ENCODE measurements at regions not wholly inside any gene's neighbourhood (a gene's known extent, or its start where the extent isn't known, plus 50 kb on each side); places are given as distances from the start of the nearest gene placed in this dataset.
A peak's percentile ranks its signal among the peaks of the same experiment; 100 is the strongest.
"Not testable (repeated sequence)": the region's sequence is repeated elsewhere in the genome, so short reads cannot be mapped to it uniquely, and the experiment has no call there.

DNA sequence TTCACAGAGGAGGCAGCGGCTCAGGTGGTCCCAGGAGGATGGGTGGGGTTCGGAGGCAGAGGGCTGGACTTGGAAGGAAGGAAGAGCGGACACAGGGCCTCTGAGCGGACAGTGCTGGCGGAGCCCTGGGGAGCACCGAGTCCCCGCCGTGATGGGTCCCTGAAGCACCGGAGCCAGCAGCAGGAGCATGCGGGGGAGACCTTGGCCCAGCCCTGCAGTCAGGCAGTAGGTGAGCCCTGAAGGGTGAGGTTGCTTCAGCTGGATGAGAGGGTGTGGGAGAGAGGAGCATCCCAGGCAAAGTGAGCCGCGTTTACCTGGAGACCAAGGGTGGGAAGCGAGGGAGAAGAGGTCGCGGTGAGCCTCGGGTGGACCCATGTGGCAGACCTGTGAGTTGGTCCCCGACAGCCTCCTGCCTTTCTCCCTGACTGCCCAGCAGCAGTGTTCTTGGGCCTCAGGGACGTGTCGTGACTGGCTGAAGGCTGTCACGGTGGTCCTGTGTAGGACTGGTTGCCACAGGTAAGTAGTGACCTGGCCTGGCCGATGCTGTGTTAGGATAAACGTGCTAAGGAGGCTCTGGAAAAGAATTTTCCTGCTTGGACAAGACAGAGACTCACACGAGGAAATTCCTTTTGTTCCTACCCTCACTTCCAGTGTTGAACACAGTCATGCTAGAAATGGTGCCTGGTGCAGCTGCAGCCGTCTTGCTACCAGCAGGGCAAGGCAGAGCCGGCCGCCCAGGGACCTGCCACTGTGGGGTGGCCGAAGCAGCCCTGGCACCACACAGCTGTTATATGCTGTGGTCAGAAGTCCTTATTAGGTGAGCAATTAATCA is 73.0 kb downstream of the RRM2 start:
- peak overlapping the region in 1 of 2 donors; percentile 81 for H3K27ac Mint-ChIP-seq
- no peaks in the 10 kb centered on the region for H3K27me3 Mint-ChIP-seq

GRCh38 chr2:10196110-10196892 is 73.8 kb downstream of the RRM2 start:
- no peak for DNase-seq
- peak; percentile 13 for ATAC-seq
- Mint-ChIP-seq H3K9me3 (no peaks in the 10 kb centered on the region), H3K4me1 (peaks cover 5% of the 10 kb centered on the region), H3K27ac (no peak overlapping the region), H3K27me3 (no peaks in the 10 kb centered on the region), H3K4me3 (no peak overlapping the region)

More for the DNA sequence above, 73.0 kb downstream of the RRM2 start:
- no peak for ATAC-seq
- no peak for DNase-seq
- no peak overlapping the region for H3K4me3 Mint-ChIP-seq
- peaks cover 2 to 4% of the 10 kb centered on the region in 2 donors for H3K9me3 Mint-ChIP-seq
- peaks cover 5% of the 10 kb centered on the region for H3K4me1 Mint-ChIP-seq

GRCh38 chr2:10196948-10197696 is 74.6 kb downstream of the RRM2 start:
- no peaks in the 10 kb centered on the region for H3K27me3 Mint-ChIP-seq

GRCh38 chr2:10197697-10198076 is 75.1 kb downstream of the RRM2 start:
- peak; percentile 22 for ATAC-seq
- Mint-ChIP-seq H3K4me1 (peaks cover 4% of the 10 kb centered on the region), H3K4me3 (no peak overlapping the region)

More at GRCh38 chr2:10196948-10197696, 74.6 kb downstream of the RRM2 start:
- Mint-ChIP-seq H3K4me1 (peaks cover 5% of the 10 kb centered on the region), H3K27ac (no peak overlapping the region), H3K4me3 (no peak overlapping the region), H3K9me3 (no peaks in the 10 kb centered on the region)
- ATAC-seq (peak; percentile 30), DNase-seq (no peak)

GRCh38 chr2:10198482-10198881 is 75.9 kb downstream of the RRM2 start:
- H3K9me3 Mint-ChIP-seq, H3K4me1 Mint-ChIP-seq, H3K4me3 Mint-ChIP-seq, DNase-seq, H3K27me3 Mint-ChIP-seq, ATAC-seq: not testable (repeated sequence)
- H3K27ac Mint-ChIP-seq = peak overlapping the region in 1 of 2 donors; percentile 50

More at GRCh38 chr2:10197697-10198076, 75.1 kb downstream of the RRM2 start:
- H3K27ac Mint-ChIP-seq = peak overlapping the region in 1 of 2 donors; percentile 27
- DNase-seq = no peak
- no peaks in the 10 kb centered on the region for H3K27me3 Mint-ChIP-seq
- no peaks in the 10 kb centered on the region for H3K9me3 Mint-ChIP-seq

DNA sequence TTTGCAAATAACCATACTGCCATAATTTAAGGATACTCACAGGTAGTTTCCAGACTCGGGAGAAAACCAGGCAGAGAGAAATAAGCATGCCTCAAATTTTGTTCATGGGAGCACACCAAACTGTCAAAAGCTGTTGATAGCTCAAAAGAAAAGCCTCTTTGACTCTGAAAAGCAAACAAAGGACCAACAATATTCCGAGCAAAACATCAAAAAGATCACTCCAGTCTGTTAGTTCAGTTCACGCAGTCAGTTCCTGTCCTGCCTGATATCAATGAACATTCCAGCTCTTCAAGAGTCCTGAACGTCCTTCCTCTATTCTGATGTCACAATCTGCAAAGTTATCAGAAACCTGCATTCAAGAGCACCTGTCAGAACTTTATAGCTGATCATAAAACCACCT is 78.7 kb downstream of the RRM2 start:
- Mint-ChIP-seq H3K4me1 (no peaks in the 10 kb centered on the region), H3K4me3 (no peak overlapping the region), H3K27ac (no peak overlapping the region), H3K27me3 (no peaks in the 10 kb centered on the region), H3K9me3 (no peaks in the 10 kb centered on the region)
- ATAC-seq = no peak
- no peak for DNase-seq

GRCh38 chr2:10202131-10202665 is 79.7 kb downstream of the RRM2 start:
- no peak overlapping the region for H3K27ac Mint-ChIP-seq
- ATAC-seq = no peak
- H3K9me3 Mint-ChIP-seq = no peaks in the 10 kb centered on the region
- no peaks in the 10 kb centered on the region for H3K27me3 Mint-ChIP-seq
- H3K4me3 Mint-ChIP-seq = no peak overlapping the region
- no peaks in the 10 kb centered on the region for H3K4me1 Mint-ChIP-seq
- no peak for DNase-seq

- H3K4me3 Mint-ChIP-seq = no peak overlapping the region
- H3K27ac Mint-ChIP-seq = peak overlapping the region in 1 of 2 donors; percentile 65
- H3K9me3 Mint-ChIP-seq = no peaks in the 10 kb centered on the region
- ATAC-seq (peak; percentile 40), DNase-seq (no peak)
- no peaks in the 10 kb centered on the region for H3K4me1 Mint-ChIP-seq
- no peaks in the 10 kb centered on the region for H3K27me3 Mint-ChIP-seq
Measured at GRCh38 chr2:10204326-10205161, 82.0 kb downstream of the RRM2 start.

DNA sequence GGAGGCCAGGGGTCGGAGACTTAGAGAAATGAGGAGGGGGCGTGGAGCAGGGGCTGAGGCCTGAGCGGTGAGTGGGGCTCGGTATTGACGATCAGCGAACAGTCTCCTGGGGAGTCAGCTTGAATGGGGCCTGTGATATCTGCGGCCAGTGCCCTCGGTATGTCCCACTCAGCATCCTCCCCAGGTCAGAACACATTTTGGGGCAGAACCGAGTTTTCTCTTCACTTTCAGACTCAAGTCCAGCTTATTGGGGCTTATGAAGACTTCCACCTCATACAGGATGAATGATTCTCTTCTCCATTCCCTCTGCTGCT is 82.6 kb downstream of the RRM2 start:
- no peak overlapping the region for H3K4me3 Mint-ChIP-seq
- H3K27me3 Mint-ChIP-seq = no peaks in the 10 kb centered on the region
- H3K27ac Mint-ChIP-seq = peak overlapping the region in 1 of 2 donors; percentile 65
- DNase-seq = no peak
- no peak for ATAC-seq
- no peaks in the 10 kb centered on the region for H3K4me1 Mint-ChIP-seq
- H3K9me3 Mint-ChIP-seq = no peaks in the 10 kb centered on the region

- no peaks in the 10 kb centered on the region for H3K4me1 Mint-ChIP-seq
- no peak overlapping the region for H3K4me3 Mint-ChIP-seq
- no peak overlapping the region for H3K27ac Mint-ChIP-seq
- no peaks in the 10 kb centered on the region for H3K27me3 Mint-ChIP-seq
- no peaks in the 10 kb centered on the region for H3K9me3 Mint-ChIP-seq
- ATAC-seq (no peak), DNase-seq (no peak)
Measured at GRCh38 chr2:10208736-10209135, 86.2 kb downstream of the RRM2 start.

- H3K4me3 Mint-ChIP-seq = no peak overlapping the region
- no peak for DNase-seq
- no peak overlapping the region for H3K27ac Mint-ChIP-seq
- H3K27me3 Mint-ChIP-seq = no peaks in the 10 kb centered on the region
- no peaks in the 10 kb centered on the region for H3K9me3 Mint-ChIP-seq
- no peak for ATAC-seq
- peaks cover 6% of the 10 kb centered on the region for H3K4me1 Mint-ChIP-seq
Measured at GRCh38 chr2:10209406-10209935, 86.9 kb downstream of the RRM2 start.

GRCh38 chr2:10210336-10210735 is 87.8 kb downstream of the RRM2 start:
- Mint-ChIP-seq H3K27ac (no peak overlapping the region), H3K4me1 (peaks cover 6% of the 10 kb centered on the region), H3K9me3 (no peaks in the 10 kb centered on the region), H3K4me3 (no peak overlapping the region), H3K27me3 (no peaks in the 10 kb centered on the region)
- DNase-seq (no peak), ATAC-seq (no peak)

- H3K9me3 Mint-ChIP-seq = no peaks in the 10 kb centered on the region
Measured at GRCh38 chr2:10211844-10212422, 89.4 kb downstream of the RRM2 start.

DNA sequence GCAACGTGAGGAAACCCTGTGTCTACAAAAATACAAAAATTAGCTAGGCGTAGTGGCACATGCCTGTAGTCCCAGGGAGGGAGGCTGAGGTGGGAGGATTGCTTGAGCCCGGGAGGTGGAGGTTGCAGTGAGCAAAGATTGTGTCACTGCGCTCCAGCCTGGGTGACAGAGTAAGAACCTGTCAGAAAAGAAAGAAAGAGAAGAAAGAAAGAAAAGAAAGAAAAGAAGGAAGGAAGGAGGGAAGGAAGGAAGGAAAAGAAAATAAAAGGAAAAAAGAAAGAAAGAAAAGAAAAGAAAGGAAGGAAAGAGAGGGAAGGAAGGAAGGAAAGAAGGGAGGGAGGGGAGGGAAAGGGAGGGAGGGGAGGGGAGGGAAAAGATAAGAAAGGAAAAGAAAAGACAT is 89.9 kb upstream of the HPCAL1 start:
- Mint-ChIP-seq H3K4me3 (no peak overlapping the region), H3K27ac (peak overlapping the region in 1 of 2 donors; percentile 15)

More at GRCh38 chr2:10211844-10212422, 89.4 kb downstream of the RRM2 start:
- no peak overlapping the region for H3K27ac Mint-ChIP-seq
- ATAC-seq (no peak), DNase-seq (no peak)
- H3K27me3 Mint-ChIP-seq = no peaks in the 10 kb centered on the region
- no peak overlapping the region for H3K4me3 Mint-ChIP-seq
- H3K4me1 Mint-ChIP-seq = peaks cover 6% of the 10 kb centered on the region

More for the DNA sequence above, 89.9 kb upstream of the HPCAL1 start:
- ATAC-seq (no peak), DNase-seq (no peak)
- H3K27me3 Mint-ChIP-seq = no peaks in the 10 kb centered on the region
- peaks cover 6% of the 10 kb centered on the region for H3K4me1 Mint-ChIP-seq
- H3K9me3 Mint-ChIP-seq = no peaks in the 10 kb centered on the region

Data from stimulated activated naive CD8-positive, alpha-beta T cell treated with anti-CD3 and anti-CD28 coated beads, Interleukin-15, amount 100 ng/mL, for 72 hours (primary cell).